GM12878 (cell line): ENCODE measurements at regions not wholly inside any gene's neighbourhood (a gene's known extent, or its start where the extent isn't known, plus 50 kb on each side); places are given as distances from the start of the nearest gene placed in this dataset.

Source experiments
- CTCF ChIP-seq, 3 experiments: IDR thresholded peaks in 2 of 3; conservative IDR thresholded peaks in 1 of 3; 2 replicates each; pipeline ENCODE4 v1.5.1; 2011; ENCODE audit warnings: low read depth in 3 of 3, low read length in 3 of 3, mild to moderate bottlenecking in 3 of 3, control low read depth in 2 of 3, moderate library complexity in 2 of 3, inconsistent platforms in 1 of 3, mixed read lengths in 1 of 3; ENCODE audit not compliant: control insufficient read depth in 2 of 3, insufficient read depth in 1 of 3; ENCODE audit errors: extremely low read depth in 1 of 3
- IKZF2 ChIP-seq, 2 experiments: fragments of 450-650 bp; IDR thresholded peaks; 2 replicates each; pipeline ENCODE4 v1.6.1; 2017; ENCODE audit warnings: mild to moderate bottlenecking in 2 of 2, moderate library complexity in 2 of 2
- SMC3 ChIP-seq: IDR thresholded peaks from 2 replicates; pipeline ENCODE4 v1.6.1; 2011; ENCODE audit warnings: low read length, improper control_type of control experiment, borderline replicate concordance

- no peak for TF ChIP-seq IKZF2 (IDR thresholded peaks at IDR 0.05)
- TF ChIP-seq CTCF (IDR thresholded peaks at IDR 0.05 in 2 of 3, conservative IDR thresholded peaks at IDR 0.05 in 1 of 3; ENCODE audit: control insufficient read depth in 2 of 3, extremely low read depth in 1 of 3, insufficient read depth in 1 of 3, low read depth in 3 of 3, low read length in 3 of 3), result no peak
- TF ChIP-seq SMC3, result no peak
Measured at GRCh38 chr3:176155012-176155411, 1042.3 kb downstream of the TBL1XR1 start.
